ENCODE measurements at regions not wholly inside any gene's neighbourhood (a gene's known extent, or its start where the extent isn't known, plus 50 kb on each side); places are given as distances from the start of the nearest gene placed in this dataset.

- H3K9me3 ChIP-seq (ENCODE audit: control insufficient read depth, insufficient read depth, low read length) = 0 out of 2 replicates have a peak, but pooled peaks cover 2% of the 10 kb centered on the region
- H3K9ac ChIP-seq (ENCODE audit: low read depth, low read length) = no peak overlapping the region
- no peaks in the 10 kb centered on the region for H3K4me1 ChIP-seq (ENCODE audit: insufficient read depth, low read length)
- H3K36me3 ChIP-seq (ENCODE audit: insufficient read depth, low read length) = no peaks in the 10 kb centered on the region
These were observed 599.6 kb downstream of the CDH18 start for GRCh38 chr5:19388391-19388790.

DNA sequence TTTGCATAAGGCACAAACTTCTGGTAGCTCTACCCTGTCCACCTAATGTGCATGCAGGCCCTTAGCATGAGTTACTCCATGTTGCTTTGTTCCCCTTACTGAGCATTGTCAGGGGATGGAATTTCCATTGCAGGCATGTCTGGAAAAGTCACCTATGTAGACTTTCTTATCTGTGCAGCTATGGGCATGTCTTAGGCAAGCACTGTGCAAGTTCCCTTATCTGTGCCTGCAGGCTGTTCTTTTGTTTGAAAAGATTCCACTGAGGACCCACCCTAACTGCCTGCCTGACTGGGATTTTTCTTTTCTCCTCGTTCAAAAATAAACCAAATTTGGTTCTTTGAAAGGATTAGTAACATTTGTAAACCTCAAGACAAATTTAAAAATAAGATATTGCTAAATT is 587.0 kb downstream of the CDH18 start:
- H3K9me3 ChIP-seq (ENCODE audit: control insufficient read depth, insufficient read depth, low read length) = peaks cover 11% of the 10 kb centered on the region
- H3K36me3 ChIP-seq (ENCODE audit: insufficient read depth, low read length) = no peaks in the 10 kb centered on the region
- H3K9ac ChIP-seq (ENCODE audit: low read depth, low read length) = no peak overlapping the region
- no peaks in the 10 kb centered on the region; the same call in 1 of the 2 replicates for H3K4me1 ChIP-seq (ENCODE audit: insufficient read depth, low read length)

DNA sequence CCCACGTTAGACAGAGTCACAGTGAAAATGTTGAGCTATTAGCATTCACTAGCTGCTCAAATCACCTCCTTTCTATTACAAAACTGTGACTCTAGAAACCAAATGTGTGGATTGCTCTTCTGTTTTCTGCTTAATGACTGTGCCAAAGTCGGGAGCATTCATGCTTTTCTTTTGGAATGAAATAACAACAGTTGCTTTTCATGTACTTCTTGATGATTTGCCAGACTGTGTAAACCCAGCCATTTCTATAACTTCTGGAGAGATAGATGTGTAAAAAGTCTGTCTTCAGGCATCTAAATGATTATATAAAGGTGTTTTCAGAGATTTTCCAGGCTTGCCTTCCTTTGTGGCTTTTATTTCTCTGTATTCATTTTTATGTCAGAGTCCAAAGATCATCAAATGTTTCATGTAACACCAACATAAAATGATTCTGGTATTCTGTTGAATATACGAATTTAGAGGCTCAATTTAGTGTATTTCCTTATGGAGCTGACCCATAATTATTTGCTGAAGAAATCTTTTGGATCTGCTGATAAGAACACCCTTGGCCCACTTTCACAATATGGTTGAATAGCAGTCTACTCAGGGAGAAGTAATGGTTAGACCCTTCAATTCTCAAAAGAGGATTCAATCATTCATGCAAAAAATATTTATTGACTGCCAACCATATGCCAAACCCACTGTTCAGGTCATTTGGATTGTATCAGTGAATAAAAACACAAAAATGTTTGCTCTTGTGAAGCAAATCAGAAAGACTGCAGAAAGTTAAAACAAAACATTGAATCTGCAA is 581.2 kb downstream of the CDH18 start:
- no peaks in the 10 kb centered on the region for H3K36me3 ChIP-seq (ENCODE audit: insufficient read depth, low read length)
- no peaks in the 10 kb centered on the region; the same call in 1 of the 2 replicates for H3K4me1 ChIP-seq (ENCODE audit: insufficient read depth, low read length)
- peaks cover 4% of the 10 kb centered on the region; the same call in 1 of the 2 replicates for H3K9me3 ChIP-seq (ENCODE audit: control insufficient read depth, insufficient read depth, low read length)
- H3K9ac ChIP-seq (ENCODE audit: low read depth, low read length) = no peak overlapping the region

GRCh38 chr5:19408149-19408548 is 579.9 kb downstream of the CDH18 start:
- Histone ChIP-seq H3K36me3 (ENCODE audit: insufficient read depth, low read length) (no peaks in the 10 kb centered on the region), H3K9ac (ENCODE audit: low read depth, low read length) (no peak overlapping the region), H3K9me3 (ENCODE audit: control insufficient read depth, insufficient read depth, low read length) (no peaks in the 10 kb centered on the region), H3K4me1 (ENCODE audit: insufficient read depth, low read length) (no peaks in the 10 kb centered on the region)

DNA sequence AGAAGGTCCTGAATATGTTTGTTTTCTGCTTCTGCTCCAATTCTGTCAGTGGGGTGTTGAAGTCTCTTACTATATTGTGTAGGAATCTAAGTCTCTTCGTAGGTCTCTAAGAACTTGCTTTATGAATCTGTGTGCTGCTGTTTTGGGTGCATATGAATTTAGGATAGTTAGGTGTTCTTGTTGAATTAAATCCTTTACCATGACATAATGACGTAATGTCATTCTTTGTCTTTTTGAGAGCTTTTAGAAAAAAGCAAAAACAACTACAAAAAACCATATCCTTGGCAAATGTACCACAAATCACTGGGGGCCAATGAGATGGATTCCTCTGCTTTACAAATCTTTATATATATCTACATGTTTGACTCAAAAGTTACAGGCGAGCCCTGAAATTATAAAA is 576.1 kb downstream of the CDH18 start:
- no peak overlapping the region for H3K9ac ChIP-seq (ENCODE audit: low read depth, low read length)
- H3K36me3 ChIP-seq (ENCODE audit: insufficient read depth, low read length) = no peaks in the 10 kb centered on the region
- no peaks in the 10 kb centered on the region for H3K9me3 ChIP-seq (ENCODE audit: control insufficient read depth, insufficient read depth, low read length)
- H3K4me1 ChIP-seq (ENCODE audit: insufficient read depth, low read length) = no peaks in the 10 kb centered on the region

Measured in ES-I3 (cell line).